ENCODE measurements at regions not wholly inside any gene's neighbourhood (a gene's known extent, or its start where the extent isn't known, plus 50 kb on each side); places are given as distances from the start of the nearest gene placed in this dataset.

GRCh38 chr15:53210653-53211052 is 420.5 kb upstream of the ONECUT1 start:
- no peak overlapping the region for H3K4me3 ChIP-seq (ENCODE audit: control insufficient read depth, low read depth, low read length)
- DNase-seq (ENCODE audit: low read depth), result no peak
- TF ChIP-seq CTCF (IDR thresholded peaks at IDR 0.05; ENCODE audit: control insufficient read depth, insufficient read depth, low read depth, low read length, missing control alignments), result no peak

GRCh38 chr15:53209396-53210042 is 419.4 kb upstream of the ONECUT1 start:
- no peak for TF ChIP-seq CTCF (IDR thresholded peaks at IDR 0.05; ENCODE audit: control insufficient read depth, insufficient read depth, low read depth, low read length, missing control alignments)
- no peak for DNase-seq (ENCODE audit: low read depth)
- no peak overlapping the region for H3K4me3 ChIP-seq (ENCODE audit: control insufficient read depth, low read depth, low read length)

GRCh38 chr15:53208751-53209150 is 418.6 kb upstream of the ONECUT1 start:
- H3K4me3 ChIP-seq (ENCODE audit: control insufficient read depth, low read depth, low read length), result no peak overlapping the region

GRCh38 chr15:53203454-53203853 is 413.3 kb upstream of the ONECUT1 start:
- TF ChIP-seq CTCF (IDR thresholded peaks at IDR 0.05; ENCODE audit: control insufficient read depth, insufficient read depth, low read depth, low read length, missing control alignments), result no peak
- no peak for DNase-seq (ENCODE audit: low read depth)
- no peak overlapping the region for H3K4me3 ChIP-seq (ENCODE audit: control insufficient read depth, low read depth, low read length)

More at GRCh38 chr15:53208751-53209150, 418.6 kb upstream of the ONECUT1 start:
- no peak for TF ChIP-seq CTCF (IDR thresholded peaks at IDR 0.05; ENCODE audit: control insufficient read depth, insufficient read depth, low read depth, low read length, missing control alignments)
- DNase-seq (ENCODE audit: low read depth), result no peak

- H3K4me3 ChIP-seq (ENCODE audit: control insufficient read depth, low read depth, low read length), result no peak overlapping the region
- DNase-seq (ENCODE audit: low read depth), result no peak
- no peak for TF ChIP-seq CTCF (IDR thresholded peaks at IDR 0.05; ENCODE audit: control insufficient read depth, insufficient read depth, low read depth, low read length, missing control alignments)
Measured at GRCh38 chr15:53202876-53203275, 412.7 kb upstream of the ONECUT1 start.

DNA sequence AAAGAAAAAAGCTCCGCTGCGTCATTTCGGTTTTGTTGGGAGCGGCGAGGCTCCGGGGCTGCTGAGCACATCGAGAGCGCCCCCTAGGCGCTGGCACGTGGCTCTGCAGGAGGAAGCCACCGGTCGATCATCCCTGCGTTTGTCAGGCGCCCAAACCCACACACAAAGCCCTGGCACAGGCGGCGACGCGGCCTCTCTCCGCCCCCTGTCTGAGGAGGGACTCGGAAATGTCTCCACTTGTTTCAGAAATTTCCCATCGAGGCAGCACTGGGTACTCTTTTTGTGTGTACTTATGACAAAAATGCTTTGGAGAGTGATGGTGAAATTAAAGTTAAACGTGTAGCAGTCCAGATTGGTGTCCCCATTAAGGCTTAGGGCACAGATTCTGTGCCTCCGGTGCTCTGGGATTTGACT is 407.3 kb upstream of the ONECUT1 start:
- H3K4me3 ChIP-seq (ENCODE audit: control insufficient read depth, low read depth, low read length), result no peak overlapping the region

More for the DNA sequence above, 407.3 kb upstream of the ONECUT1 start:
- peak; percentile 1 for DNase-seq (ENCODE audit: low read depth)
- TF ChIP-seq CTCF (IDR thresholded peaks at IDR 0.05; ENCODE audit: control insufficient read depth, insufficient read depth, low read depth, low read length, missing control alignments), result peak; percentile 69
